ENCODE measurements at regions not wholly inside any gene's neighbourhood (a gene's known extent, or its start where the extent isn't known, plus 50 kb on each side); places are given as distances from the start of the nearest gene placed in this dataset.

DNA sequence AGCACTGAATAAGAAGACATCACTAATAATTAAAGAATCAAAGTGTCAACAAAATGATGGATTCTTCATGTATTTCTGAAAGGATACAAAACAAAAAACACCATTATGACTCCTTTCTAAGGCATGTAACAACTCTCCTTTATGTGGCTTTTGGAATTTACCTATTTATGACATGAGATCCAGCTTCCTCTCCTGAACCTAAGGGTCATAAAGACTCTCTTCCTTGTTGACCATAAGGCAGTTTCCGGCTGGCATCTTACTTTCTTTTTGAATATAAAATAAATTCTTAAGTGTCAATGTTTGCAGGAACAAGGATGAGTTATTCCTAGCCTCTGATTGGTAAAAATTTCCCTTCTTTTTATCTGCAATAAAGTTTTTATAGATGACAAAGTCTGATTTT lies 111.1 kb upstream of the GRPR start:
- H3K4me1 Mint-ChIP-seq (ENCODE audit: low read depth), result no peaks in the 10 kb centered on the region
- ATAC-seq, result no peak

DNA sequence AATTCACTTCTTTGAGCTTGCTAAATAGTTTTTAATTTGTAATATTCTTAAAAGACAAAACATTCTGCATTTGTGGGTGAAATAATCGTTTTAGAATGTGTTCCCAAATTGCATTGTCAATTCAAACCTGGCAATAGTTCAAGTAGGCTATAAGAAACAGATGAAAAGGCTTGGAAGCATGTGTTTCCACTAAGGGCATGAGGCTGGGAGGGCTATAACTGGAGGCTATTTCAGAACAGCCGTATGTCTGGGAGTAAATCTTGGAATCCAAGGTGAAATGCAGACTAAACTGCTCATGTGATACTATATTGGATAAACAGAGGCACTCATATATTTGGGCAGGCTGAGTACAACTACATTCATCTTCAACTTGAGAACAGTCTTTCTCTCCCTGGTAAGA lies 117.4 kb upstream of the GRPR start:
- Mint-ChIP-seq H3K4me3 (no peak overlapping the region), H3K9me3 (no peaks in the 10 kb centered on the region), H3K27me3 (ENCODE audit: low read depth) (peaks cover 5% of the 10 kb centered on the region), H3K36me3 (ENCODE audit: insufficient read depth) (no peaks in the 10 kb centered on the region), H3K4me1 (ENCODE audit: low read depth) (no peaks in the 10 kb centered on the region)
- no peak for DNase-seq
- ATAC-seq, result no peak

More for the DNA sequence above, 111.1 kb upstream of the GRPR start:
- no peaks in the 10 kb centered on the region for H3K36me3 Mint-ChIP-seq (ENCODE audit: insufficient read depth)
- DNase-seq, result no peak
- no peaks in the 10 kb centered on the region for H3K9me3 Mint-ChIP-seq
- no peaks in the 10 kb centered on the region for H3K27me3 Mint-ChIP-seq (ENCODE audit: low read depth)
- no peak overlapping the region for H3K4me3 Mint-ChIP-seq

GRCh38 chrX:16002185-16002584 lies 121.2 kb upstream of the GRPR start:
- DNase-seq (no peak), ATAC-seq (no peak)
- H3K4me1 Mint-ChIP-seq (ENCODE audit: low read depth), result no peaks in the 10 kb centered on the region
- no peak overlapping the region for H3K4me3 Mint-ChIP-seq
- no peaks in the 10 kb centered on the region for H3K9me3 Mint-ChIP-seq
- no peaks in the 10 kb centered on the region for H3K36me3 Mint-ChIP-seq (ENCODE audit: insufficient read depth)
- peaks cover 5% of the 10 kb centered on the region for H3K27me3 Mint-ChIP-seq (ENCODE audit: low read depth)

GRCh38 chrX:15998350-15998749 lies 125.0 kb upstream of the GRPR start:
- Mint-ChIP-seq H3K9me3 (peaks cover 6% of the 10 kb centered on the region), H3K4me1 (ENCODE audit: low read depth) (no peaks in the 10 kb centered on the region), H3K36me3 (ENCODE audit: insufficient read depth) (no peaks in the 10 kb centered on the region), H3K4me3 (no peak overlapping the region), H3K27me3 (ENCODE audit: low read depth) (peaks cover 5% of the 10 kb centered on the region)
- ATAC-seq (no peak), DNase-seq (no peak)

DNA sequence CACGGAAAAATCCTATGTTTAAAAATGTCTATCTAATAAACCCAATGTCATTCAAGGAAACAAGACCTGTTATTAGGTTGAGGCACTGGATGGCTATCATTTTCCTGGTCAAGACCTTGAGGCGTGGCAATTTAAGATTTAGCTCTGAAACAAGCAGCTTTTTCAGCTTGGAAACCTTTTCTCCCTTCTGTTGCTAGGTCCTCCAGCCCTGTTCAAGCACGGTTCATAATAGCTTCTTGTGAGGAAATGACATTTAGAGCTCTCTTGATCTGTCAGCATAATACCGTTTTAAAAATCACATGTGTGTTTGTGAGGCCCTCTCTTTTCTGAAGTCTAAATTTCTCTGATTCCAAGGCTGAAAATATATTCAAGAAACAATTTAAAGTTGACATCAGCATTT lies 133.6 kb upstream of the GRPR start:
- Mint-ChIP-seq H3K9me3 (peaks cover 3% of the 10 kb centered on the region), H3K4me3 (no peak overlapping the region), H3K4me1 (ENCODE audit: low read depth) (peaks cover 4% of the 10 kb centered on the region), H3K36me3 (ENCODE audit: insufficient read depth) (no peaks in the 10 kb centered on the region), H3K27me3 (ENCODE audit: low read depth) (peaks cover 3% of the 10 kb centered on the region)
- ATAC-seq (no peak), DNase-seq (no peak)

- Mint-ChIP-seq H3K27me3 (ENCODE audit: low read depth) (peaks cover 2% of the 10 kb centered on the region), H3K9me3 (peaks cover 3% of the 10 kb centered on the region)
Observed at GRCh38 chrX:15988661-15989603, 134.3 kb upstream of the AP1S2 start.

DNA sequence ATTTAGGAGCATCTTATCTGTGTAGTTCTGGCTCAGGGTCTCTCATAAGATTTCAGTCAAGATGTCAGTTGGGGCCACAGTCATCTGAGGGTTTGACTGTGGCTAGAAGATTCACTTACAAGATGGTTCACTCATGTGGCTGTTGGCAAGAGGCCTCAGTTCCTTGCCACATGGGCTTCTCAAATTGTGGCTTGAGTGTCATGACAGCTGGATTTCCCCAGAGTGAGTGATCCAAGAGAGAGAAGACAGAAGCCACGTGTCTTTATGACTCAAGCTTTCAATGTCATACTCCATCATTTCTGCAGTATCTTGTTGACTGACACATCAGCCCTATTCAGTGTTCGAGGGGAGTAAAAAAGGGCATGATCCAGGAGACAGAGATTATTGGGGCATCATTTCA lies 131.3 kb upstream of the AP1S2 start:
- Mint-ChIP-seq H3K9me3 (peaks cover 3% of the 10 kb centered on the region), H3K4me3 (no peak overlapping the region), H3K36me3 (ENCODE audit: insufficient read depth) (no peaks in the 10 kb centered on the region), H3K27me3 (ENCODE audit: low read depth) (peaks cover 2% of the 10 kb centered on the region), H3K4me1 (ENCODE audit: low read depth) (peaks cover 4% of the 10 kb centered on the region)
- ATAC-seq, result peak; percentile 95 to 96
- DNase-seq, result no peak

More at GRCh38 chrX:15988661-15989603, 134.3 kb upstream of the AP1S2 start:
- no peak for DNase-seq
- ATAC-seq, result no peak
- Mint-ChIP-seq H3K36me3 (ENCODE audit: insufficient read depth) (no peaks in the 10 kb centered on the region), H3K4me1 (ENCODE audit: low read depth) (peaks cover 4% of the 10 kb centered on the region), H3K4me3 (no peak overlapping the region)

DNA sequence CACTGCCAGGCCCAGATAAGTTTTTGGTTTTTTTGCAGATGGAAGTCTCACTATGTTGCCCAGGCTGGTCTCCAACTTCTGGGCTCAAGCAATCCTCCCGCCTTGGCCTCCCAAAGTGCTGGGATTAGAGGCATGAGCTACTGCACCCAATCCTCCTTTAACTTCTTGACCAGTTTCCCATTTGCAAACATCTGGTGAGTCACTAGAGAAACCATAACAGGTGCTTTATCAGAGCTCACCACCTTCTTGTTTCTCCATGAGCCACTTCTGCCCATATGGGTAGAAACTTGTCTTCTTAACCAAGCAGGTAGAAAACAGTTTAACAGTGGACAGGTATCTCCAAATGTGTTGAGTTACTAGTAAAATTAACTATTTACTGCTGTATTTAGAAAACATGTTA lies 128.4 kb upstream of the AP1S2 start:
- H3K4me1 Mint-ChIP-seq (ENCODE audit: low read depth), result peaks cover 4% of the 10 kb centered on the region
- H3K27me3 Mint-ChIP-seq (ENCODE audit: low read depth), result peaks cover 2% of the 10 kb centered on the region
- H3K36me3 Mint-ChIP-seq (ENCODE audit: insufficient read depth), result no peaks in the 10 kb centered on the region
- DNase-seq, result no peak
- ATAC-seq, result no peak
- peaks cover 3% of the 10 kb centered on the region for H3K9me3 Mint-ChIP-seq
- H3K4me3 Mint-ChIP-seq, result no peak overlapping the region

DNA sequence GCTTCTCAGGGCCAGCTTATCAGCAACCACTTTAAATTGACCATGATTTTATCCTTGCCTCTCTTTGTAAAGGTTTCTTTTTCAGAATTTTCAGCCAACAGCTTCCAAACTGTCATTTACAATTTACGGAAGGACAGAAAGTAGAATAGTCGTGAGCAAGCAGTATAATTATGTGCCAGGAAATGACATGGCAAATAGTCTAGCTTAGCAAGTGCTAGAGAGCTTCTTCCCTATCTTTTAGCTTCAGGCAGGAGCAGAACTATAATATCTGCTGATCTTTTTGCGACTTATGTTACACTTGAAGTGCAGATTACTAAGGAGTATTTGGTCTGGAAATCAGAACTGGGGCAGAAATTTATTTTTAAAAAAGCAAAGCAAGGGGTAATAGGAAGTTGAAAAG lies 123.0 kb upstream of the AP1S2 start:
- Mint-ChIP-seq H3K4me1 (ENCODE audit: low read depth) (peaks cover 2% of the 10 kb centered on the region), H3K9me3 (no peaks in the 10 kb centered on the region), H3K4me3 (no peak overlapping the region), H3K27me3 (ENCODE audit: low read depth) (peaks cover 2% of the 10 kb centered on the region), H3K36me3 (ENCODE audit: insufficient read depth) (no peaks in the 10 kb centered on the region)
- no peak for ATAC-seq
- no peak for DNase-seq

DNA sequence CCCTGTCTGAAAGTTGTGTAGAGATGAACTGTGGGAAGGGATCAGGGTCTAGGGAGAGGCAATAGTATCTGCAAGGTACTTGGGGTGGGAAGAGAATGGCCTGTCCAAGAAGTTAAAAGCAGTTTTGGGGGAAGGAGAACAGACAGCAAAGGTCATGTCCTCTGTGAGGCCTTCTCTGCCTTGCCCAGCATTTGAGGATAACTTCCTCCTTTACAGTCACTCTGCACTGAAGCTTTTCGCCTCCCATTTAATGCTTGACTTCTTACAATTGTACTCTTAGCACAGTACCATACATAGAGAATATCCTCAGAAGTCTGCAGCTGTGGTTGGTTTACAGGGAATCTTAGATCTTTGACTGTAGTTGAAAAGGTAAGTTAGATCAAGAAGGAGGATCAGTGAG lies 121.8 kb upstream of the AP1S2 start:
- ATAC-seq (no peak), DNase-seq (no peak)
- peaks cover 2% of the 10 kb centered on the region for H3K4me1 Mint-ChIP-seq (ENCODE audit: low read depth)
- no peak overlapping the region for H3K4me3 Mint-ChIP-seq
- H3K9me3 Mint-ChIP-seq, result no peaks in the 10 kb centered on the region
- no peaks in the 10 kb centered on the region for H3K36me3 Mint-ChIP-seq (ENCODE audit: insufficient read depth)
- H3K27me3 Mint-ChIP-seq (ENCODE audit: low read depth), result peaks cover 2% of the 10 kb centered on the region

GRCh38 chrX:15973946-15974345 lies 119.3 kb upstream of the AP1S2 start:
- ATAC-seq (no peak), DNase-seq (no peak)
- Mint-ChIP-seq H3K4me1 (ENCODE audit: low read depth) (peaks cover 2% of the 10 kb centered on the region), H3K36me3 (ENCODE audit: insufficient read depth) (no peaks in the 10 kb centered on the region), H3K9me3 (no peaks in the 10 kb centered on the region), H3K4me3 (no peak overlapping the region), H3K27me3 (ENCODE audit: low read depth) (peaks cover 2% of the 10 kb centered on the region)

DNA sequence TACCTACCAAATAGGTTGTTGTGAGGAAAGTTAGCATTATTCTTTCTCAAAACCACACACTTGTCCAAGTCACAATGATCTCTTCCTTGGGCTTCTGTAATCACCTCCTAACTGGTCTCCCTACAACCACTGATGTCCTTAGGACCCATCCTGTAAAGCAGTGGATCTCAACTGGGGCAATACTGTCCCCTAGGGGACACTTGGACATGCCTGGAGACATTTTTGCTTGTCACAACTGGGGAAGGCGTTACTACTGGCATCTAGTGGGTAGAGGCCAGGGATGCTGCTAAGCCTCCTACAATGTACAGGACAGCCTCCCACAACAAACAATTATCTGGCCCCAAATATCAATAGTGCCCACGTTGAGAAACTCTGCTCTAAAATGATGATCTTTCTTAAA lies 118.7 kb upstream of the AP1S2 start:
- DNase-seq, result no peak
- Mint-ChIP-seq H3K27me3 (ENCODE audit: low read depth) (peaks cover 2% of the 10 kb centered on the region), H3K36me3 (ENCODE audit: insufficient read depth) (no peaks in the 10 kb centered on the region), H3K9me3 (no peaks in the 10 kb centered on the region), H3K4me1 (ENCODE audit: low read depth) (peaks cover 2% of the 10 kb centered on the region), H3K4me3 (no peak overlapping the region)
- ATAC-seq, result no peak

DNA sequence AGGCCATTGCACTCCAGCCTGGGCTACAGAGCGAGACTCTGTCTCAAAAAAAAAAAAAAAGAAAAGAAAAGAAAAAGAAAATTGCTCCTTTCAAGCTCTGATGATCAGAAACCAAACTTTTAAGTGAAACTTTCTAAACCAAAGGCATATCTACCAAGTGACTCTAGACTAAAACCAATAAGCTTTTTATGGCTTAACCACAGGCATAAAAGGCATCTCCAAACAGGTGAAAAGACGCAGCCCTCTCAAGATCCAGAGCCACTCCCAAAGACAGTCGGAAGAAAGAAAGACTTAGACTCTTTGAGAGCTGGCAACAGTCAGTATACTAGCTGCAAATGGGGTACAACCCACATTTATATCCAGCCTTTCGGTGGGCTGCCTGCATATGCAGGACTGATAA lies 117.1 kb upstream of the AP1S2 start:
- Mint-ChIP-seq H3K4me1 (ENCODE audit: low read depth) (no peaks in the 10 kb centered on the region), H3K9me3 (no peaks in the 10 kb centered on the region), H3K36me3 (ENCODE audit: insufficient read depth) (no peaks in the 10 kb centered on the region), H3K4me3 (no peak overlapping the region), H3K27me3 (ENCODE audit: low read depth) (peaks cover 2% of the 10 kb centered on the region)
- no peak for DNase-seq
- no peak for ATAC-seq

- Mint-ChIP-seq H3K9me3 (no peaks in the 10 kb centered on the region), H3K27me3 (ENCODE audit: low read depth) (no peaks in the 10 kb centered on the region), H3K36me3 (ENCODE audit: insufficient read depth) (no peaks in the 10 kb centered on the region), H3K4me3 (no peak overlapping the region), H3K4me1 (ENCODE audit: low read depth) (no peaks in the 10 kb centered on the region)
- no peak for DNase-seq
- no peak for ATAC-seq
Observed at GRCh38 chrX:15963858-15964257, 109.2 kb upstream of the AP1S2 start.

DNA sequence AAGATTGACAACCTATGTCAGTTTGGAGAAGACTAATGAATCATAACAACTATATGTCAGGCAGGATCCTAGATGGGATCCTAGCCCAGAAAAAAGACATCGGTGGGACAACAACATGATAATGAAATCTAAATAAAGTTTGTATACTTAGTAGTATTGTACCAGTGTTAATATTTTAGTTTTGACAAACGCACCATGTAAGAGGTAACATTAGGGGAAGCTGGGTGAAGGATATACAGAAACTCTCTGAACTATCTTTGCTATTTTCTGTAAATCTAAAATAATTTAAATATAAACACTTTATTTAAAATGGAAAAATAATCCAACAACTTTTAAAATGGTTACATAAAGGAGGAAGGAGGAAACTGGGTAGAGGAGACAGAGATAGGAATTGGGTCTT lies 105.6 kb upstream of the AP1S2 start:
- DNase-seq (no peak), ATAC-seq (no peak)
- H3K9me3 Mint-ChIP-seq, result no peaks in the 10 kb centered on the region
- no peak overlapping the region for H3K4me3 Mint-ChIP-seq
- no peaks in the 10 kb centered on the region for H3K36me3 Mint-ChIP-seq (ENCODE audit: insufficient read depth)
- no peaks in the 10 kb centered on the region for H3K27me3 Mint-ChIP-seq (ENCODE audit: low read depth)
- no peaks in the 10 kb centered on the region for H3K4me1 Mint-ChIP-seq (ENCODE audit: low read depth)
